ENCODE measurements at regions not wholly inside any gene's neighbourhood (a gene's known extent, or its start where the extent isn't known, plus 50 kb on each side); places are given as distances from the start of the nearest gene placed in this dataset.
"Not testable (repeated sequence)": the region's sequence is repeated elsewhere in the genome, so short reads cannot be mapped to it uniquely, and the experiment has no call there.

GRCh38 chr9:31412081-31412480 is 972.4 kb upstream of the ACO1 start:
- no peaks in the 10 kb centered on the region for H3K4me1 ChIP-seq (ENCODE audit: control insufficient read depth, insufficient read depth, low read depth, low read length)
- no peak overlapping the region for H3K18ac ChIP-seq (ENCODE audit: low read depth in 1 of 2, low read length in 2 of 2)

GRCh38 chr9:31415164-31415563 is 969.3 kb upstream of the ACO1 start:
- Histone ChIP-seq H3K9me3 (ENCODE audit: control insufficient read depth, low read length) (no peaks in the 10 kb centered on the region), H4K8ac (ENCODE audit: low read length) (no peak overlapping the region), H3K36me3 (ENCODE audit: control insufficient read depth in 1 of 2, insufficient read depth in 2 of 2, low read depth in 1 of 2, low read length in 2 of 2) (no peaks in the 10 kb centered on the region), H3K4ac (ENCODE audit: low read depth in 1 of 2, low read length in 2 of 2) (no peak overlapping the region), H2BK5ac (ENCODE audit: low read depth, low read length, poor library complexity, severe bottlenecking) (no peak overlapping the region), H3K9ac (ENCODE audit: low read length) (no peak overlapping the region), H3K18ac (ENCODE audit: low read depth in 1 of 2, low read length in 2 of 2) (no peak overlapping the region), H4K91ac (ENCODE audit: low read length) (no peak overlapping the region), H3K27ac (ENCODE audit: low read length, poor library complexity, severe bottlenecking) (no peak overlapping the region), H3K23ac (ENCODE audit: low read length in 2 of 2) (no peak overlapping the region), H2AFZ (ENCODE audit: low read depth, low read length) (no peak overlapping the region), H3K27me3 (ENCODE audit: control insufficient read depth in 1 of 2, insufficient read depth in 1 of 2, low read length in 2 of 2) (no peaks in the 10 kb centered on the region), H2AK5ac (ENCODE audit: low read length, severe bottlenecking) (no peak overlapping the region), H3K4me1 (ENCODE audit: control insufficient read depth, insufficient read depth, low read depth, low read length) (no peaks in the 10 kb centered on the region), H3K14ac (ENCODE audit: low read length in 2 of 2) (no peak overlapping the region), H2BK12ac (ENCODE audit: low read length in 2 of 2) (no peak overlapping the region), H3K4me2 (ENCODE audit: low read length, poor library complexity, severe bottlenecking) (no peak overlapping the region), H2BK15ac (ENCODE audit: low read depth, poor library complexity, severe bottlenecking) (no peak overlapping the region), H2BK120ac (ENCODE audit: low read depth, low read length) (no peak overlapping the region), H3K4me3 (ENCODE audit: insufficient read depth in 1 of 2, low read depth in 1 of 2, low read length in 2 of 2) (no peak overlapping the region), H3K79me1 (replicated peaks; ENCODE audit: low read length, poor library complexity, severe bottlenecking) (no peaks in the 10 kb centered on the region)
- no peak for DNase-seq

More at GRCh38 chr9:31412081-31412480, 972.4 kb upstream of the ACO1 start:
- H3K4me2 ChIP-seq (ENCODE audit: low read length, poor library complexity, severe bottlenecking), result no peak overlapping the region
- H3K27me3 ChIP-seq (ENCODE audit: control insufficient read depth in 1 of 2, insufficient read depth in 1 of 2, low read length in 2 of 2), result no peaks in the 10 kb centered on the region
- no peak overlapping the region for H3K23ac ChIP-seq (ENCODE audit: low read length in 2 of 2)
- no peak overlapping the region for H3K27ac ChIP-seq (ENCODE audit: low read length, poor library complexity, severe bottlenecking)
- H2BK12ac ChIP-seq (ENCODE audit: low read length in 2 of 2), result no peak overlapping the region
- H4K91ac ChIP-seq (ENCODE audit: low read length), result no peak overlapping the region
- no peaks in the 10 kb centered on the region for H3K36me3 ChIP-seq (ENCODE audit: control insufficient read depth in 1 of 2, insufficient read depth in 2 of 2, low read depth in 1 of 2, low read length in 2 of 2)
- no peak overlapping the region for H4K8ac ChIP-seq (ENCODE audit: low read length)
- DNase-seq, result no peak
- no peaks in the 10 kb centered on the region for H3K79me1 ChIP-seq (replicated peaks; ENCODE audit: low read length, poor library complexity, severe bottlenecking)
- no peak overlapping the region for H3K4ac ChIP-seq (ENCODE audit: low read depth in 1 of 2, low read length in 2 of 2)
- H2AFZ ChIP-seq (ENCODE audit: low read depth, low read length), result no peak overlapping the region
- H2BK15ac ChIP-seq (ENCODE audit: low read depth, poor library complexity, severe bottlenecking), result no peak overlapping the region
- H3K9me3 ChIP-seq (ENCODE audit: control insufficient read depth, low read length), result no peaks in the 10 kb centered on the region
- no peak overlapping the region for H3K14ac ChIP-seq (ENCODE audit: low read length in 2 of 2)
- no peak overlapping the region for H3K4me3 ChIP-seq (ENCODE audit: insufficient read depth in 1 of 2, low read depth in 1 of 2, low read length in 2 of 2)
- no peak overlapping the region for H2BK120ac ChIP-seq (ENCODE audit: low read depth, low read length)
- no peak overlapping the region for H3K9ac ChIP-seq (ENCODE audit: low read length)
- H2AK5ac ChIP-seq (ENCODE audit: low read length, severe bottlenecking), result no peak overlapping the region
- H2BK5ac ChIP-seq (ENCODE audit: low read depth, low read length, poor library complexity, severe bottlenecking), result no peak overlapping the region

GRCh38 chr9:31418419-31418818 is 966.0 kb upstream of the ACO1 start:
- Histone ChIP-seq H4K91ac (ENCODE audit: low read length) (no peak overlapping the region), H3K27me3 (ENCODE audit: control insufficient read depth in 1 of 2, insufficient read depth in 1 of 2, low read length in 2 of 2) (no peaks in the 10 kb centered on the region), H3K4me2 (ENCODE audit: low read length, poor library complexity, severe bottlenecking) (no peak overlapping the region), H2BK12ac (ENCODE audit: low read length in 2 of 2) (no peak overlapping the region), H2BK120ac (ENCODE audit: low read depth, low read length) (no peak overlapping the region), H2AK5ac (ENCODE audit: low read length, severe bottlenecking) (no peak overlapping the region), H3K23ac (ENCODE audit: low read length in 2 of 2) (no peak overlapping the region), H3K27ac (ENCODE audit: low read length, poor library complexity, severe bottlenecking) (no peak overlapping the region), H3K14ac (ENCODE audit: low read length in 2 of 2) (no peak overlapping the region), H3K9me3 (ENCODE audit: control insufficient read depth, low read length) (no peaks in the 10 kb centered on the region), H2AFZ (ENCODE audit: low read depth, low read length) (no peak overlapping the region), H3K4ac (ENCODE audit: low read depth in 1 of 2, low read length in 2 of 2) (no peak overlapping the region), H3K79me1 (replicated peaks; ENCODE audit: low read length, poor library complexity, severe bottlenecking) (no peaks in the 10 kb centered on the region), H2BK5ac (ENCODE audit: low read depth, low read length, poor library complexity, severe bottlenecking) (no peak overlapping the region), H3K9ac (ENCODE audit: low read length) (no peak overlapping the region), H4K8ac (ENCODE audit: low read length) (no peak overlapping the region), H3K18ac (ENCODE audit: low read depth in 1 of 2, low read length in 2 of 2) (no peak overlapping the region), H2BK15ac (ENCODE audit: low read depth, poor library complexity, severe bottlenecking) (no peak overlapping the region), H3K36me3 (ENCODE audit: control insufficient read depth in 1 of 2, insufficient read depth in 2 of 2, low read depth in 1 of 2, low read length in 2 of 2) (no peaks in the 10 kb centered on the region), H3K4me1 (ENCODE audit: control insufficient read depth, insufficient read depth, low read depth, low read length) (no peaks in the 10 kb centered on the region), H3K4me3 (ENCODE audit: insufficient read depth in 1 of 2, low read depth in 1 of 2, low read length in 2 of 2) (no peak overlapping the region)
- DNase-seq, result no peak
- WGBS, result no CpG with 5 or more reads among the region's 4 CpGs

- H3K18ac ChIP-seq (ENCODE audit: low read depth in 1 of 2, low read length in 2 of 2); H3K4me3 ChIP-seq (ENCODE audit: insufficient read depth in 1 of 2, low read depth in 1 of 2, low read length in 2 of 2); H3K27me3 ChIP-seq (ENCODE audit: control insufficient read depth in 1 of 2, insufficient read depth in 1 of 2, low read length in 2 of 2); H2AFZ ChIP-seq (ENCODE audit: low read depth, low read length); H3K23ac ChIP-seq (ENCODE audit: low read length in 2 of 2); H3K36me3 ChIP-seq (ENCODE audit: control insufficient read depth in 1 of 2, insufficient read depth in 2 of 2, low read depth in 1 of 2, low read length in 2 of 2); H4K91ac ChIP-seq (ENCODE audit: low read length); H4K8ac ChIP-seq (ENCODE audit: low read length); H2AK5ac ChIP-seq (ENCODE audit: low read length, severe bottlenecking); H3K14ac ChIP-seq (ENCODE audit: low read length in 2 of 2); H3K4me2 ChIP-seq (ENCODE audit: low read length, poor library complexity, severe bottlenecking); DNase-seq; H3K79me1 ChIP-seq (replicated peaks; ENCODE audit: low read length, poor library complexity, severe bottlenecking); H3K4ac ChIP-seq (ENCODE audit: low read depth in 1 of 2, low read length in 2 of 2); H2BK12ac ChIP-seq (ENCODE audit: low read length in 2 of 2); H2BK5ac ChIP-seq (ENCODE audit: low read depth, low read length, poor library complexity, severe bottlenecking); H3K4me1 ChIP-seq (ENCODE audit: control insufficient read depth, insufficient read depth, low read depth, low read length); H2BK120ac ChIP-seq (ENCODE audit: low read depth, low read length); H3K9ac ChIP-seq (ENCODE audit: low read length); H3K9me3 ChIP-seq (ENCODE audit: control insufficient read depth, low read length); H2BK15ac ChIP-seq (ENCODE audit: low read depth, poor library complexity, severe bottlenecking): not testable (repeated sequence)
- peak overlapping the region; percentile 92 for H3K27ac ChIP-seq (ENCODE audit: low read length, poor library complexity, severe bottlenecking)
- WGBS, result 46% methylated on average over 2 of the region's 7 CpGs
These were observed 940.6 kb upstream of the ACO1 start for GRCh38 chr9:31443630-31444457.
